ENCODE measurements at regions not wholly inside any gene's neighbourhood (a gene's known extent, or its start where the extent isn't known, plus 50 kb on each side); places are given as distances from the start of the nearest gene placed in this dataset.

DNA sequence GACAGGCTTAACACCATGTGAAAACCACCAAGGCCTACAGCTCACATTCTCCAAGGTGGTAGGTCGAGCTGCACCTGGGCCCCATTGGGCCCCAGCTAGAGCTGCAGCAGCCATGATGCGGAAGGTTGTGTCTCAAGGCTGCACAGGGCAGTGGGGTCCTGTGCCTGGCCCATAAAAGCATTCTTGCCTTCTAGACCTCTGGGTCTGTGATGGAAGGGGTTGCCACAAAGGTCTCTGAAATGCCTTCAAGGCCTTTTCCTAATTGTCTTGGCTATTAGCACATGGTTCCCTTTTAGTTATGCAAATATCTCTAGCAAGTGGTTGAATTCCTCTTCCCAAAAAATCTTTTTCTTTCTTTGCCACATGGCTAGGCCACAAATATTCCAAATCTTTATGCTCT is 52.5 kb upstream of the C11orf58 start:
- Histone ChIP-seq H4K20me1 (ENCODE audit: insufficient read depth) (no peaks in the 10 kb centered on the region), H3K36me3 (replicated peaks in 1 of 2; ENCODE audit: control insufficient read depth in 1 of 2, insufficient read depth in 2 of 2, low read length in 1 of 2) (no peaks in the 10 kb centered on the region), H3K79me2 (ENCODE audit: insufficient read depth) (no peaks in the 10 kb centered on the region), H3K9me3 (no peaks in the 10 kb centered on the region), H3K4me1 (ENCODE audit: control insufficient read depth in 1 of 2, insufficient read depth in 2 of 2, low read depth in 1 of 2, low read length in 1 of 2) (no peaks in the 10 kb centered on the region), H3K9ac (no peak overlapping the region), H3F3A (replicated peaks; ENCODE audit: insufficient read depth) (no peaks in the 10 kb centered on the region), H3K4me3 (ENCODE audit: low read depth in 2 of 2, low read length in 1 of 2) (no peak overlapping the region), H3K4me2 (no peak overlapping the region), H3K9me2 (no peaks in the 10 kb centered on the region), H2AFZ (ENCODE audit: low read depth) (no peak overlapping the region), H3K27ac (ENCODE audit: low read depth in 2 of 2, low read length in 1 of 2) (no peak overlapping the region), H3K27me3 (ENCODE audit: insufficient read depth) (no peaks in the 10 kb centered on the region)
- 17% methylated on average over 2 of the region's 2 CpGs for WGBS (ENCODE audit: low lambda C conversion rate)
- no peak for DNase-seq
- ChIA-PET POLR2A (no interaction called here), CTCF (no interaction called here)
- TF ChIP-seq CHD2 (IDR thresholded peaks at IDR 0.05; ENCODE audit: low read length, partially characterized antibody), result no peak
- no peak for TF ChIP-seq RXRA (IDR thresholded peaks at IDR 0.05; ENCODE audit: borderline replicate concordance, low read depth)

DNA sequence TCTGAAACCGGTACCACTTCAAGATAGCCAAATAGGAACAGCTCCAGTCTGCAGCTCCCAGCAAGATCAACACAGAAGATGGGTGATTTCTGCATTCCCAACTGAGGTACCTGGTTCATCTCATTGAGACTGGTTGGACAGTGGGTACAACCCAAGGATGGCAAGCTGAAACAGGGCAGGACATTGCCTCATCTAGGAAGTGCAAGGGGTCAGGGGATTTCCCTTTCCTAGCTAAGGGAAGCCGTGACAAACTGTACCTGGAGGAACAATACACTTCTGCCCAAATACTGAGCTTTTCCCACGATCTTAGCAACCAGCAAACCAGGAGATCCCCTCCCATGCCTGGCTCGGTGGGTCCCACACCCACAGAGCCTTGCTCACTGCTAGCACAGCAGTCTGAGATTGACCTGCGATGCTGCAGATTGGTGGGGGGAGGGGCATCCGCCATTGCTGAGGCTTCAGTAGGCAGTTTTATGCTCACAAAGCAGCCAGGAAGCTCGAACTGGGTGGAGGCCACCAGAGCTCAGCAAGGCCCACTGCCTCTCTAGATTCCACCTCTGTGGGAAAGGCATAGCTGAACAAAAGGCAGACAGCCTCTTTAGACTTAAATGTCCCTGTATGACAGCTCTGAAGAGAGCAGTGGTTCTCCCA is 59.9 kb upstream of the C11orf58 start:
- DNase-seq, result no peak
- Histone ChIP-seq H4K20me1 (ENCODE audit: insufficient read depth) (no peaks in the 10 kb centered on the region), H3K4me3 (ENCODE audit: low read depth in 2 of 2, low read length in 1 of 2) (no peak overlapping the region), H3K9me3 (no peaks in the 10 kb centered on the region), H3K4me2 (no peak overlapping the region), H3K36me3 (replicated peaks in 1 of 2; ENCODE audit: control insufficient read depth in 1 of 2, insufficient read depth in 2 of 2, low read length in 1 of 2) (no peaks in the 10 kb centered on the region), H3K27ac (ENCODE audit: low read depth in 2 of 2, low read length in 1 of 2) (no peak overlapping the region), H3K27me3 (ENCODE audit: insufficient read depth) (no peaks in the 10 kb centered on the region), H3K9ac (no peak overlapping the region), H3K79me2 (ENCODE audit: insufficient read depth) (no peaks in the 10 kb centered on the region), H3F3A (replicated peaks; ENCODE audit: insufficient read depth) (no peaks in the 10 kb centered on the region), H3K9me2 (no peaks in the 10 kb centered on the region), H2AFZ (ENCODE audit: low read depth) (no peak overlapping the region), H3K4me1 (ENCODE audit: control insufficient read depth in 1 of 2, insufficient read depth in 2 of 2, low read depth in 1 of 2, low read length in 1 of 2) (no peaks in the 10 kb centered on the region)
- TF ChIP-seq RCOR1 (IDR thresholded peaks at IDR 0.05; ENCODE audit: low read length) (no peak), EZH2phosphoT487 (IDR thresholded peaks at IDR 0.05; ENCODE audit: borderline replicate concordance, low read depth) (no peak), FOSL2 (IDR thresholded peaks at IDR 0.05; ENCODE audit: borderline replicate concordance, low read depth) (no peak), ELF1 (IDR thresholded peaks at IDR 0.05) (no peak), JUND (IDR thresholded peaks at IDR 0.05) (no peak), SIN3A (IDR thresholded peaks at IDR 0.05; ENCODE audit: borderline replicate concordance, low read depth, low read length) (no peak)
- TF ChIP-seq, protein P1, sequence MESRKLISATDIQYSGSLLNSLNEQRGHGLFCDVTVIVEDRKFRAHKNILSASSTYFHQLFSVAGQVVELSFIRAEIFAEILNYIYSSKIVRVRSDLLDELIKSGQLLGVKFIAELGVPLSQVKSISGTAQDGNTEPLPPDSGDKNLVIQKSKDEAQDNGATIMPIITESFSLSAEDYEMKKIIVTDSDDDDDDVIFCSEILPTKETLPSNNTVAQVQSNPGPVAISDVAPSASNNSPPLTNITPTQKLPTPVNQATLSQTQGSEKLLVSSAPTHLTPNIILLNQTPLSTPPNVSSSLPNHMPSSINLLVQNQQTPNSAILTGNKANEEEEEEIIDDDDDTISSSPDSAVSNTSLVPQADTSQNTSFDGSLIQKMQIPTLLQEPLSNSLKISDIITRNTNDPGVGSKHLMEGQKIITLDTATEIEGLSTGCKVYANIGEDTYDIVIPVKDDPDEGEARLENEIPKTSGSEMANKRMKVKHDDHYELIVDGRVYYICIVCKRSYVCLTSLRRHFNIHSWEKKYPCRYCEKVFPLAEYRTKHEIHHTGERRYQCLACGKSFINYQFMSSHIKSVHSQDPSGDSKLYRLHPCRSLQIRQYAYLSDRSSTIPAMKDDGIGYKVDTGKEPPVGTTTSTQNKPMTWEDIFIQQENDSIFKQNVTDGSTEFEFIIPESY (IDR thresholded peaks at IDR 0.05; ENCODE audit: borderline replicate concordance, low read depth), result no peak
- TF ChIP-seq, protein P2, sequence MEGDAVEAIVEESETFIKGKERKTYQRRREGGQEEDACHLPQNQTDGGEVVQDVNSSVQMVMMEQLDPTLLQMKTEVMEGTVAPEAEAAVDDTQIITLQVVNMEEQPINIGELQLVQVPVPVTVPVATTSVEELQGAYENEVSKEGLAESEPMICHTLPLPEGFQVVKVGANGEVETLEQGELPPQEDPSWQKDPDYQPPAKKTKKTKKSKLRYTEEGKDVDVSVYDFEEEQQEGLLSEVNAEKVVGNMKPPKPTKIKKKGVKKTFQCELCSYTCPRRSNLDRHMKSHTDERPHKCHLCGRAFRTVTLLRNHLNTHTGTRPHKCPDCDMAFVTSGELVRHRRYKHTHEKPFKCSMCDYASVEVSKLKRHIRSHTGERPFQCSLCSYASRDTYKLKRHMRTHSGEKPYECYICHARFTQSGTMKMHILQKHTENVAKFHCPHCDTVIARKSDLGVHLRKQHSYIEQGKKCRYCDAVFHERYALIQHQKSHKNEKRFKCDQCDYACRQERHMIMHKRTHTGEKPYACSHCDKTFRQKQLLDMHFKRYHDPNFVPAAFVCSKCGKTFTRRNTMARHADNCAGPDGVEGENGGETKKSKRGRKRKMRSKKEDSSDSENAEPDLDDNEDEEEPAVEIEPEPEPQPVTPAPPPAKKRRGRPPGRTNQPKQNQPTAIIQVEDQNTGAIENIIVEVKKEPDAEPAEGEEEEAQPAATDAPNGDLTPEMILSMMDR (IDR thresholded peaks at IDR 0.05), result no peak
- CTCF ChIA-PET, result interaction anchor here (1.3 kb wide), 1 partner anchor 10 kb away, joined by 6 read pairs; no protein-coding TSS in a partner anchor
- WGBS (ENCODE audit: low lambda C conversion rate), result 18% methylated on average over 3 of the region's 7 CpGs
- POLR2A ChIA-PET, result no interaction called here

Data from SK-N-SH (cell line).